ENCODE measurements at regions not wholly inside any gene's neighbourhood (a gene's known extent, or its start where the extent isn't known, plus 50 kb on each side); places are given as distances from the start of the nearest gene placed in this dataset.

GRCh38 chr2:236802862-236803261 lies 233.2 kb downstream of the ACKR3 start:
- no peak for DNase-seq (ENCODE audit: low read depth)
- peaks cover 4% of the 10 kb centered on the region for H3K27me3 ChIP-seq (ENCODE audit: control insufficient read depth, insufficient read depth, low read length)
- TF ChIP-seq, protein P1, sequence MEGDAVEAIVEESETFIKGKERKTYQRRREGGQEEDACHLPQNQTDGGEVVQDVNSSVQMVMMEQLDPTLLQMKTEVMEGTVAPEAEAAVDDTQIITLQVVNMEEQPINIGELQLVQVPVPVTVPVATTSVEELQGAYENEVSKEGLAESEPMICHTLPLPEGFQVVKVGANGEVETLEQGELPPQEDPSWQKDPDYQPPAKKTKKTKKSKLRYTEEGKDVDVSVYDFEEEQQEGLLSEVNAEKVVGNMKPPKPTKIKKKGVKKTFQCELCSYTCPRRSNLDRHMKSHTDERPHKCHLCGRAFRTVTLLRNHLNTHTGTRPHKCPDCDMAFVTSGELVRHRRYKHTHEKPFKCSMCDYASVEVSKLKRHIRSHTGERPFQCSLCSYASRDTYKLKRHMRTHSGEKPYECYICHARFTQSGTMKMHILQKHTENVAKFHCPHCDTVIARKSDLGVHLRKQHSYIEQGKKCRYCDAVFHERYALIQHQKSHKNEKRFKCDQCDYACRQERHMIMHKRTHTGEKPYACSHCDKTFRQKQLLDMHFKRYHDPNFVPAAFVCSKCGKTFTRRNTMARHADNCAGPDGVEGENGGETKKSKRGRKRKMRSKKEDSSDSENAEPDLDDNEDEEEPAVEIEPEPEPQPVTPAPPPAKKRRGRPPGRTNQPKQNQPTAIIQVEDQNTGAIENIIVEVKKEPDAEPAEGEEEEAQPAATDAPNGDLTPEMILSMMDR (IDR thresholded peaks at IDR 0.05; ENCODE audit: insufficient read depth, low read depth, low read length) = no peak
- CTCF ChIA-PET = no interaction called here
- POLR2A ChIA-PET = no interaction called here
- no peaks in the 10 kb centered on the region for H3K36me3 ChIP-seq (ENCODE audit: control insufficient read depth, insufficient read depth, low read length)
- no peak overlapping the region for H3K4me3 ChIP-seq (ENCODE audit: low read depth, low read length)

DNA sequence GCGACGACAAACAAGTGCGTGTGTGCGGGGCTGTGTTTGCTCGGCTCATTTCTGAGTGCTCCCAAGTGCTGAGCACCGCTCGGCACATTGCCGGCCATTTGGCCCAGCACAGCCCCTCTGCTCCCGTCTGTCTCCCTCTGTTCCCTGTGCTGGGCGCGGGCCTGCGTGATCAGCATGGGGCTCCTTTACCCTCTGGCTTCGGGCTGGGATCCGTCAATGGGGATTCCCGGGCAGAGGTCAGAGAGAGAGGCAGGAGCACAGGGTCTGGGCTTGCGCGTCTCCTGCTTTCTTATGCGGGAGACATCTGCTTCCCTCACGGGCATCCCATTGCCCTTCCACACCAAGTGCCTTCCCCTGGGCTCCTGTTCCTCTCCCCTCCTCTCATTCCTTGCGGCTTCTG lies 234.0 kb downstream of the ACKR3 start:
- ChIA-PET CTCF (interaction anchor here (1.8 kb wide), 1 partner anchor 224 kb away, joined by 3 read pairs; no protein-coding TSS in a partner anchor), POLR2A (no interaction called here)
- Histone ChIP-seq H3K4me3 (ENCODE audit: low read depth, low read length) (no peak overlapping the region), H3K27me3 (ENCODE audit: control insufficient read depth, insufficient read depth, low read length) (peaks cover 2% of the 10 kb centered on the region), H3K36me3 (ENCODE audit: control insufficient read depth, insufficient read depth, low read length) (no peaks in the 10 kb centered on the region)
- TF ChIP-seq, protein P1 (IDR thresholded peaks at IDR 0.05; ENCODE audit: insufficient read depth, low read depth, low read length) = no peak
- DNase-seq (ENCODE audit: low read depth) = no peak

DNA sequence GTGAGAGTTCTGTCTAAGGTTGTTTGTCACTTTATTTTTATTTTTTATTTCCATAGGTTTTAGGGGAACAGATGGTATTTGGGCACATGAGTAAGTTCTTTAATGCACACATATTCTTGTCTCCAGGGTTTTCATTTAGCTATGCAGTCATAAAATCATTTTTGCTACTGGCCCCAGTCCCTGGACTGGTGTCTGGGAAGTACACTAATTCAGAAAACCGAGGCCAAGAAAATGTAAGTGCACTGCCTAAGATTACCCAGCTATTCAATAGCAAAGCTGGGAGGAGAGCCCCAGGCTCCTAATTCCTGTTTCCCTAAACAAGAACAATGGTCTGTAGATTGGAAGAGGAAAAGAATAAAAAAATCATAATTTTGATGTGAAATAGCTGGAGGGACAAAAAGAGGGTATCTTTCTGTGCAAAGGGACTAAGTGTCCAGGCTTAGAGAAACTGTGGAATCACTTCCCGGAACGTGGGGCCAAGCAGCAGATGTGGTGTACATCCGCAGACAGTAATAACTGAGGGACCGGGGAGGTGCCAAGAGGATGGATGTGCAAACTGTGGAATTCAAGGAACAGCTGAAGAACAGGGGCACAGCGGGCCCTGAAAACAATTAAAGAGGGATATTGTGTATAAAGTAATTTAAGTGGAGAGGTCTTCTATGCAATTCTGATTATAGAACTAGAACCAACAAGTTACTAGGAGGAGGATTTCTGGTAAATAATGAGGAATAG lies 236.3 kb downstream of the ACKR3 start:
- POLR2A ChIA-PET = no interaction called here
- H3K27me3 ChIP-seq (ENCODE audit: control insufficient read depth, insufficient read depth, low read length) = peaks cover 1% of the 10 kb centered on the region; the same call in 1 of the 2 replicates
- CTCF ChIA-PET = interaction anchor here (1.1 kb wide), 1 partner anchor 24 kb away, joined by 3 read pairs; no protein-coding TSS in a partner anchor
- no peak for DNase-seq (ENCODE audit: low read depth)
- TF ChIP-seq, protein P1 (IDR thresholded peaks at IDR 0.05; ENCODE audit: insufficient read depth, low read depth, low read length) = no peak
- no peaks in the 10 kb centered on the region for H3K36me3 ChIP-seq (ENCODE audit: control insufficient read depth, insufficient read depth, low read length)
- H3K4me3 ChIP-seq (ENCODE audit: low read depth, low read length) = no peak overlapping the region

GRCh38 chr2:236809716-236810115 lies 240.1 kb downstream of the ACKR3 start:
- Histone ChIP-seq H3K27me3 (ENCODE audit: control insufficient read depth, insufficient read depth, low read length) (no peaks in the 10 kb centered on the region), H3K36me3 (ENCODE audit: control insufficient read depth, insufficient read depth, low read length) (no peaks in the 10 kb centered on the region), H3K4me3 (ENCODE audit: low read depth, low read length) (no peak overlapping the region)
- DNase-seq (ENCODE audit: low read depth) = no peak
- ChIA-PET CTCF (no interaction called here), POLR2A (no interaction called here)
- TF ChIP-seq, protein P1 (IDR thresholded peaks at IDR 0.05; ENCODE audit: insufficient read depth, low read depth, low read length) = no peak

- Histone ChIP-seq H3K27me3 (ENCODE audit: control insufficient read depth, insufficient read depth, low read length) (no peaks in the 10 kb centered on the region), H3K4me3 (ENCODE audit: low read depth, low read length) (no peak overlapping the region), H3K36me3 (ENCODE audit: control insufficient read depth, insufficient read depth, low read length) (no peaks in the 10 kb centered on the region)
- TF ChIP-seq, protein P1 (IDR thresholded peaks at IDR 0.05; ENCODE audit: insufficient read depth, low read depth, low read length) = no peak
- DNase-seq (ENCODE audit: low read depth) = no peak
- ChIA-PET POLR2A (no interaction called here), CTCF (interaction anchor here (0.7 kb wide), 1 partner anchor 301 kb away, joined by 3 read pairs; no protein-coding TSS in a partner anchor)
Measured at GRCh38 chr2:236811062-236811656, 241.5 kb downstream of the ACKR3 start.
